Smooth muscle cell (in vitro differentiated cells): ENCODE measurements at regions not wholly inside any gene's neighbourhood (a gene's known extent, or its start where the extent isn't known, plus 50 kb on each side); places are given as distances from the start of the nearest gene placed in this dataset.

Source experiments
- DNase-seq: peaks from one replicate; lab custom pipeline; 2025; ENCODE audit not compliant: unreplicated experiment; lab: John Stamatoyannopoulos, UW
- H2AFZ ChIP-seq: fragments of 200-600 bp; sonication (generic); 2 replicates; pipeline ENCODE4 v1.6.0; 2016; ENCODE audit warnings: antibody characterized with exemption, low read depth, mild to moderate bottlenecking
- H3F3A ChIP-seq: fragments of 200-600 bp; sonication (generic); 2 replicates; pipeline ENCODE4 v1.6.0; 2017; ENCODE audit warnings: antibody characterized with exemption, low read depth
- H3K27ac ChIP-seq: fragments of 200-600 bp; sonication (generic); 2 replicates; pipeline ENCODE4 v1.5.1; 2016; ENCODE audit warnings: low read depth, mild to moderate bottlenecking
- H3K27me3 ChIP-seq: fragments of 200-600 bp; sonication (generic); 2 replicates; pipeline ENCODE4 v1.6.1; 2016; ENCODE audit warnings: low read depth, mild to moderate bottlenecking
- H3K36me3 ChIP-seq: fragments of 200-600 bp; sonication (generic); 2 replicates; pipeline ENCODE4 v1.5.1; 2016; ENCODE audit warnings: low read depth
- H3K4me1 ChIP-seq: fragments of 200-600 bp; sonication (generic); 2 replicates; pipeline ENCODE4 v1.5.1; 2016; ENCODE audit warnings: low read depth
- H3K4me2 ChIP-seq: fragments of 200-600 bp; sonication (generic); 2 replicates; pipeline ENCODE4 v1.6.0; 2016; ENCODE audit warnings: mild to moderate bottlenecking
- H3K4me3 ChIP-seq: fragments of 200-600 bp; sonication (generic); 2 replicates; pipeline ENCODE4 v1.5.1; 2016; ENCODE audit warnings: mild to moderate bottlenecking
- H3K79me2 ChIP-seq: fragments of 200-600 bp; sonication (generic); 2 replicates; pipeline ENCODE4 v1.6.0; 2016; ENCODE audit warnings: low read depth, mild to moderate bottlenecking
- H3K9ac ChIP-seq: fragments of 200-600 bp; sonication (generic); 2 replicates; pipeline ENCODE4 v1.6.0; 2016; ENCODE audit warnings: low read depth
- H3K9me3 ChIP-seq: fragments of 200-600 bp; sonication (generic); replicated peaks from 2 replicates; pipeline ENCODE4 v1.5.1; 2016; ENCODE audit warnings: low read depth
- H4K20me1 ChIP-seq: fragments of 200-600 bp; sonication (generic); 2 replicates; pipeline ENCODE4 v1.6.0; 2016; ENCODE audit warnings: low read depth
- WGBS: methylation state at CpG from one replicate; pipeline ENCODE4 v1.1.7; 2016; ENCODE audit warnings: low lambda C conversion rate; 5-methylcytosine and 5-hydroxymethylcytosine counted together
- TF ChIP-seq, protein P1 (sequence below): fragments of 200-600 bp; sonication (generic); IDR thresholded peaks from 2 replicates; pipeline ENCODE4 v1.5.1; 2017; ENCODE audit warnings: borderline replicate concordance, mild to moderate bottlenecking, antibody characterized with exemption; ENCODE audit not compliant: insufficient read depth, poor library complexity, severe bottlenecking

DNA sequence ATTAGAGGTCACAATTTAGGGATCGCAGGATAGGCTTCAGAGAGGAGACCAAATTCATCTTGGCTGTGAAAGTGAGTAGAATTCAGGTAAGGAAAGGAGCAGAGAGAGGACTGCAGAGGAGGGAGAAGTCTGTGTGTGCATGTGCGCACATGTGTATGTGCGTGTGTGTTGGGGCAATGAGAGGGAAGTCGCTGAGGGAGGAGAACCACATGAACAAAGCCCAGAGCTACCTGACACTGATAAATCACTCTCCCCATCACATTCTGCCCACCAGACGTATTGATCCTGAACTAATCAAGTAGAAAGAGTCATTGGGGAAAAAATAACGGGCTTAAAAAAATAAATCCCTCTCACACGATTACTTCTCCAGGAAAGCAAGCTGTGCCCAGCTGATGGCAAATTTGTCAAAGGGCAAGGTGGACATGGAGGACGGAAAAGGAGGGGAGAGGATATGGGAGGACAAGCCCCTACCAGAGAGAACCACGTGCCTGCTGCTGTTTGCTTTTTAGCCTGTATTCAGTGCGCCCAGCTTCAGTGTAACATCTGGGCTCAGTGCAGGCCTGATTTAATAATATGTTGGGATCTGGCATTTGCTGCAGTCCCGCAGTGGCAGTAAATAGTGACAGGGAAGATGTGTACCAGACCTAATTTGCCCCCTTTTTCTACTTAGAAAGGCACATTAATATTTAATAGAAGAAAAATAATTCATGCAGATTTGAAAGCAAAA, 307.5 kb downstream of the C1D start:
- Histone ChIP-seq H3K4me2 (no peak overlapping the region), H3K27ac (no peak overlapping the region), H4K20me1 (no peaks in the 10 kb centered on the region), H3K27me3 (peaks cover 5% of the 10 kb centered on the region), H3K36me3 (no peaks in the 10 kb centered on the region), H3K4me3 (no peak overlapping the region), H3K79me2 (no peaks in the 10 kb centered on the region), H3K9me3 (no peaks in the 10 kb centered on the region), H3K4me1 (no peaks in the 10 kb centered on the region), H3F3A (no peaks in the 10 kb centered on the region), H3K9ac (no peak overlapping the region), H2AFZ (no peak overlapping the region)
- 79% methylated on average over 11 of the region's 11 CpGs for WGBS
- TF ChIP-seq, protein P1, sequence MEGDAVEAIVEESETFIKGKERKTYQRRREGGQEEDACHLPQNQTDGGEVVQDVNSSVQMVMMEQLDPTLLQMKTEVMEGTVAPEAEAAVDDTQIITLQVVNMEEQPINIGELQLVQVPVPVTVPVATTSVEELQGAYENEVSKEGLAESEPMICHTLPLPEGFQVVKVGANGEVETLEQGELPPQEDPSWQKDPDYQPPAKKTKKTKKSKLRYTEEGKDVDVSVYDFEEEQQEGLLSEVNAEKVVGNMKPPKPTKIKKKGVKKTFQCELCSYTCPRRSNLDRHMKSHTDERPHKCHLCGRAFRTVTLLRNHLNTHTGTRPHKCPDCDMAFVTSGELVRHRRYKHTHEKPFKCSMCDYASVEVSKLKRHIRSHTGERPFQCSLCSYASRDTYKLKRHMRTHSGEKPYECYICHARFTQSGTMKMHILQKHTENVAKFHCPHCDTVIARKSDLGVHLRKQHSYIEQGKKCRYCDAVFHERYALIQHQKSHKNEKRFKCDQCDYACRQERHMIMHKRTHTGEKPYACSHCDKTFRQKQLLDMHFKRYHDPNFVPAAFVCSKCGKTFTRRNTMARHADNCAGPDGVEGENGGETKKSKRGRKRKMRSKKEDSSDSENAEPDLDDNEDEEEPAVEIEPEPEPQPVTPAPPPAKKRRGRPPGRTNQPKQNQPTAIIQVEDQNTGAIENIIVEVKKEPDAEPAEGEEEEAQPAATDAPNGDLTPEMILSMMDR = no peak
- no peak for DNase-seq

DNA sequence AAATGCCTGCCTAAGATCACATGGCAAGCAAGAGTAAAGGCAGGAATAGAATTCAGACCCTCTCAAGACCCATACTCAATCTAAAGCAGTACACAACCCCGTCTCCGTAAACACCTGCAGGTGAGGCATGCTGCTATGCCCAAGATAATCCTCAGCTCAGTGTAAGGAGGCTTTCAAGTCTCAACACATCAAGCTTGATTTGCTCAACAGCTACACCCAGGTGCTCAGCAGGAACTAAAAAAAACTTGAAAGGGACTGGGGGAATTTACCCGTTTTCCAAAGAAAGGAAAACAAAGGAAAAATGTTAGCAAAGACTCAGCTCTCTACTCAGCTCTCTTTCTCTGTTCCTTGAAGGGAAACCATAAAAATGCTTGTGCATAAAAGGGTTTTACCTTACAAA, 301.8 kb downstream of the C1D start:
- Histone ChIP-seq H3K27ac (no peak overlapping the region), H3K27me3 (peaks cover 10% of the 10 kb centered on the region), H3K4me2 (no peak overlapping the region), H3K79me2 (no peaks in the 10 kb centered on the region), H3K4me3 (no peak overlapping the region), H3K9ac (no peak overlapping the region), H2AFZ (no peak overlapping the region), H3K9me3 (no peaks in the 10 kb centered on the region), H3K36me3 (no peaks in the 10 kb centered on the region), H4K20me1 (no peaks in the 10 kb centered on the region), H3F3A (no peaks in the 10 kb centered on the region), H3K4me1 (peaks cover 3% of the 10 kb centered on the region)
- no peak for DNase-seq
- TF ChIP-seq, protein P1 = no peak
- WGBS = 78% methylated on average over 3 of the region's 3 CpGs

DNA sequence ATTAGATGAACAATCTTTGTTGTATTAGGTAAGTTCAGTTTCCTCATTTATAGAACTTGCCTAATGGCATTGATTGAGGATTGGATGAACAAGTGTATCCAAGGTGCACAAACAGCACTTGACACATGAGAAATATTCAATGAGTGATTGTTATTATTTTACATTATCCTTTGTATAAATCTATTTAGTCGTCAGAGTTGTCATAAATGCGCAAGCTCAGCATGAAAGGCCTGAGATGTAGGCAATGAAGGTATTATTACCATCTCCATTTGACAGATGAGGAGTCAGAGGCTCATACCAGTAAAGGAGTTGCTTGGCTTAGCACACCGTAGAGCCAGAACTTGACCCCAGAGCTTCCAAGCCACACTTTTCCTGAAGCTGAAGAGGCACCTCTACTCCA, 291.4 kb downstream of the C1D start:
- Histone ChIP-seq H3K4me2 (no peak overlapping the region), H4K20me1 (no peaks in the 10 kb centered on the region), H3K4me1 (no peaks in the 10 kb centered on the region), H2AFZ (no peak overlapping the region), H3K27ac (no peak overlapping the region), H3K9me3 (no peaks in the 10 kb centered on the region), H3K9ac (no peak overlapping the region), H3K27me3 (no peaks in the 10 kb centered on the region), H3F3A (no peaks in the 10 kb centered on the region), H3K4me3 (no peak overlapping the region), H3K36me3 (no peaks in the 10 kb centered on the region), H3K79me2 (no peaks in the 10 kb centered on the region)
- WGBS = 99% methylated on average over 3 of the region's 3 CpGs
- DNase-seq = no peak
- TF ChIP-seq, protein P1 = no peak
